ENCODE measurements at regions not wholly inside any gene's neighbourhood (a gene's known extent, or its start where the extent isn't known, plus 50 kb on each side); places are given as distances from the start of the nearest gene placed in this dataset.

- H3K36me3 ChIP-seq (replicated peaks) = no peaks in the 10 kb centered on the region
- H3K27ac ChIP-seq = no peak overlapping the region
- DNase-seq = no peak
- no peak overlapping the region for H3K4me3 ChIP-seq (ENCODE audit: low read depth, low read length)
- no peak for TF ChIP-seq CTCF (IDR thresholded peaks at IDR 0.05; ENCODE audit: low read depth, low read length, missing control alignments)
- H3K27me3 ChIP-seq (replicated peaks) = no peaks in the 10 kb centered on the region
- in situ Hi-C loops (cut with HindIII; ENCODE audit: low pct_ligation_motif_present, low sequenced_read_pairs) = no loop called here
Observed at GRCh38 chr4:36417146-36417545, 135.7 kb downstream of the DTHD1 start.

GRCh38 chr4:36420111-36420679 lies 138.8 kb downstream of the DTHD1 start:
- Histone ChIP-seq H3K36me3 (replicated peaks) (no peaks in the 10 kb centered on the region), H3K27me3 (replicated peaks) (no peaks in the 10 kb centered on the region), H3K27ac (no peak overlapping the region), H3K4me3 (ENCODE audit: low read depth, low read length) (no peak overlapping the region)
- no peak for DNase-seq
- TF ChIP-seq CTCF (IDR thresholded peaks at IDR 0.05; ENCODE audit: low read depth, low read length, missing control alignments) = no peak
- in situ Hi-C loops (cut with HindIII; ENCODE audit: low pct_ligation_motif_present, low sequenced_read_pairs) = no loop called here

GRCh38 chr4:36422607-36423006 lies 141.2 kb downstream of the DTHD1 start:
- in situ Hi-C loops (cut with HindIII; ENCODE audit: low pct_ligation_motif_present, low sequenced_read_pairs) = no loop called here
- no peak for DNase-seq
- no peak overlapping the region for H3K27ac ChIP-seq
- no peak for TF ChIP-seq CTCF (IDR thresholded peaks at IDR 0.05; ENCODE audit: low read depth, low read length, missing control alignments)
- H3K36me3 ChIP-seq (replicated peaks) = no peaks in the 10 kb centered on the region
- H3K4me3 ChIP-seq (ENCODE audit: low read depth, low read length) = no peak overlapping the region
- no peaks in the 10 kb centered on the region for H3K27me3 ChIP-seq (replicated peaks)

GRCh38 chr4:36426741-36427140 lies 145.3 kb downstream of the DTHD1 start:
- DNase-seq = no peak
- no peak overlapping the region for H3K4me3 ChIP-seq (ENCODE audit: low read depth, low read length)
- in situ Hi-C loops (cut with HindIII; ENCODE audit: low pct_ligation_motif_present, low sequenced_read_pairs) = no loop called here
- no peaks in the 10 kb centered on the region for H3K36me3 ChIP-seq (replicated peaks)
- no peak for TF ChIP-seq CTCF (IDR thresholded peaks at IDR 0.05; ENCODE audit: low read depth, low read length, missing control alignments)
- no peak overlapping the region for H3K27ac ChIP-seq
- H3K27me3 ChIP-seq (replicated peaks) = no peaks in the 10 kb centered on the region

- Histone ChIP-seq H3K27ac (no peak overlapping the region), H3K4me3 (ENCODE audit: low read depth, low read length) (no peak overlapping the region), H3K36me3 (replicated peaks) (no peaks in the 10 kb centered on the region), H3K27me3 (replicated peaks) (no peaks in the 10 kb centered on the region)
- TF ChIP-seq CTCF (IDR thresholded peaks at IDR 0.05; ENCODE audit: low read depth, low read length, missing control alignments) = no peak
- DNase-seq = no peak
- in situ Hi-C loops (cut with HindIII; ENCODE audit: low pct_ligation_motif_present, low sequenced_read_pairs) = no loop called here
Observed at GRCh38 chr4:36427696-36428095, 146.3 kb downstream of the DTHD1 start.

- no peak for DNase-seq
- H3K36me3 ChIP-seq (replicated peaks) = no peaks in the 10 kb centered on the region
- TF ChIP-seq CTCF (IDR thresholded peaks at IDR 0.05; ENCODE audit: low read depth, low read length, missing control alignments) = no peak
- no peak overlapping the region for H3K4me3 ChIP-seq (ENCODE audit: low read depth, low read length)
- in situ Hi-C loops (cut with HindIII; ENCODE audit: low pct_ligation_motif_present, low sequenced_read_pairs) = no loop called here
- no peaks in the 10 kb centered on the region for H3K27me3 ChIP-seq (replicated peaks)
- H3K27ac ChIP-seq = no peak overlapping the region
Observed at GRCh38 chr4:36432586-36432985, 151.2 kb downstream of the DTHD1 start.

Measured in brain microvascular endothelial cell (primary cell).